ENCODE measurements at regions not wholly inside any gene's neighbourhood (a gene's known extent, or its start where the extent isn't known, plus 50 kb on each side); places are given as distances from the start of the nearest gene placed in this dataset.

DNA sequence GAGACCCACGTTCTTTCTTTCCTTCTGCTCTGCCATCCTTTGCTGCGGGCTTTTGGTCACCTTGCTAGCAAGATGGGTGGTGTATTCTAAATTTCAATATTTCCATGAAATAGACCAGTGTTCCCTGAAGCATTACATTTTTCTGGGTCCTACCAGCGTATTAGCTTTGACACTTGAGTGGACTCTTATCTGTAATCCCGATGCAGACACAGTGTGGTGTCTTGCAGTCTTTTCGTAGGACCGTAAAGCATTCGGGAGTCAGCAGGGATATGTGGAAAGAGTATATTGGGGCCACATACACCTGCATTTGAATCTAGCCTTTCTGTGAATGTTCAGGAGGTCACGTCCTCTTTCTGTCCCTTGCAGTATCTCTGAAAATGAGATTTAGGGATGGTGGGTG is 124.7 kb upstream of the CPEB4 start:
- no peak for DNase-seq (ENCODE audit: low spot score)

DNA sequence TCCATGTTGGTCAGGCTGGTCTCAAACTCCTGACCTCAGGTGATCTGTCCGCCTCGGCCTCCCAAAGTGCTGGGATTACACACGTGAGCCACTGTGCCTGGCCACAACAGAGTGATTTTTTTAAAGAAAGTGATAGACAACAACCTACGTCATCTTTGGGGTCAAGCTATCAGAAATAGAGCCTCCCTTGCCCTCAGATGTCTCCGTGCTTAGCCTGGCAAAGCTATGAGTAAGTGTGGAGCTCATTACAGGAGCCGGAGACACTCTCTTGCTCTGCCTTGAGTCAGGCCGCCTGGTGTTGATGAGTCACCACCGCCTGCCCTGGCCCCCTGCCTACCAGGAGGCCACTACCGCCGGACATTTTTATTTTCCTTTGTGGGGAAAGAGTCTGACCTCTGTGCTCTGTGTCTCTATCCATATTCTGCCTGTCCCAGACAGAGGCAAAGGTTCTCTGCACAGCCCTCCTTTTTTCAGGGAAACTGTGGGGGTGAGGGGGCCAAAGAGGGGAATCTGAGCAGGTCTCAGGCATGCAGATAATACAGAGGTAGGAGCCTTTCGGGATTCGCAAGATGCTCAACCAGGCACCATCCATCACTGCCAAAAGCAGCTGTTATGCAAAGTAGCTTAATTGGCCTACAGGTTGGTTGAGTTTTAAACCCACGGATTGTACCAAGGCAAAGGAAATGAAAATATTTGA is 123.7 kb upstream of the CPEB4 start:
- peak; percentile 89 for DNase-seq (ENCODE audit: low spot score)

DNA sequence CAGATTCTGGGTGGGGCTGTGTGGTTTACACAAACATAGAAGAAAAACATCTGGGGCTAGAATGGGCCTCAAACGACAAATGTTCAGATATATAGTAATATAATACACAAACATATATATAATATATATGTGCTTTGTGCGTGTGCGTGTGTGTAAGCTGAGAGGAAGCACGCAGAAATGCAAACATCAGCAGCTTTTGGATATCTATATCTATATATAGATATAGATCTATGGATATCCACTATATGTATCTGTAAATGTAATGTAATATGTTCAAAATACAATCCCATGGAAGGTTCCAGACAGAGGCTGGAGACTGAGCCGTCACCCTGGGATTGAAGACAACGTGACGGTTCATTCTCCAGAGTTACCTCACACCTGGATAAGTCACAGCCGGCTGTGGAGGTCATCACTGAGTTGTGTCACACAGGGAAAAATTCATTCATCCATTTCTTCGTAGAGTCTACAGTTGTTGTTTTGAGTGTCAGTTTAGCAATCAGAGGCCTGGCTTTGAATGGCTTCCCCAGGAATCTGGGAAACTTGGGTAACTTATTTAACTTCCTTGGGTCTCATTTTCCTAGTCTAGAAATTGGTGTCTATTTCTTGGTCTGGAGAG is 123.0 kb upstream of the CPEB4 start:
- no peak for DNase-seq (ENCODE audit: low spot score)

DNA sequence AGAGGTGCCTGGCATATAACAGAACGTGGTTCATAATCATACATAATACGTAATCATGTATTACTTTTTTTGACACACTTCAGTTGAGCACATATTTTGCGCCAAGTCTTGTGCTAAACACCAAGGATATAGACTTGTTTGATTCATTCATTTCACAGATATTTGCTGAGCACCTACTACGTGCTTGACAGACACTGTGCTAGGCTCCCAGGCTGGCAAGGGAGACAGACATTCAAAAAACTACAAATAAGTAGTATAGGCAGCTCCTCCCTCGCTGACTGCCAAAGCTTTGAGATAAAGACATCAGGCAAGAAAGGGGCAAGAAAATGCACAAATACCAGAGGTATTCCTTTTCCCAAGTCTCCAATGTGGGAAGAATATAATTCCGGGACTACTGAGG is 122.5 kb upstream of the CPEB4 start:
- no peak for DNase-seq (ENCODE audit: low spot score)

DNA sequence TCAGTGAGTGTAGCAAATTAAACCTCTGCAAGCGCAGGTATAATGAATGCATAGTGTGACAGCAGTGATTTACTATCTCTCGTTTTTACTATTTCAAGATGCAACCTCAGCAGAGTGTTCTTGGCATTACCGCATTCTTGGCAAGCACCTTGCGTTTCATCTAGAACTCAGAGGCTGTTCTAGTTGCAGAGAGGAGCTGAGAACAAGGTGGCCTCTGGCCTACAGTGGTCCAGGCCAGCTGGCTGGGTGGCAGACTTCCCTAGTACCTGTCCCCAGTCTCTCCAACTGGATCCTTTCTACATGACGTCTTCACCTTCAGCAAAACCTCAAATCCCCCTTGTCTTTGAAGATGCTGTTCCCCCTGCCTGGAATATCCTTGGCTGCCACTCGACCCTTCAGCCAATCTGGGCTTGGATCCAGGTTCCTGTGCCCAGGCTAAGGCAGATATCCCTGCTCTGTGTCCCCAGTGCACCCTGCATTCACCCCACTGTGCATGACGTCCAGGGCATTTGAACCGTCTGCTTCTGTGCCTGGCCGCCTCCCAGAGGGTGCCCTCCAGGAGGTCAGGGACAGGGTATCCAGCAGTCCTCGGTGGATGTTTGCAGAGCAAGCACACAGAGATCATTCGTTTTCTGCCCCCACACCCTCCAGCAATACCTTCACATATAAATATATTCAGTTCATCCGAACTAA is 120.4 kb upstream of the CPEB4 start:
- DNase-seq (ENCODE audit: low spot score) = no peak

DNA sequence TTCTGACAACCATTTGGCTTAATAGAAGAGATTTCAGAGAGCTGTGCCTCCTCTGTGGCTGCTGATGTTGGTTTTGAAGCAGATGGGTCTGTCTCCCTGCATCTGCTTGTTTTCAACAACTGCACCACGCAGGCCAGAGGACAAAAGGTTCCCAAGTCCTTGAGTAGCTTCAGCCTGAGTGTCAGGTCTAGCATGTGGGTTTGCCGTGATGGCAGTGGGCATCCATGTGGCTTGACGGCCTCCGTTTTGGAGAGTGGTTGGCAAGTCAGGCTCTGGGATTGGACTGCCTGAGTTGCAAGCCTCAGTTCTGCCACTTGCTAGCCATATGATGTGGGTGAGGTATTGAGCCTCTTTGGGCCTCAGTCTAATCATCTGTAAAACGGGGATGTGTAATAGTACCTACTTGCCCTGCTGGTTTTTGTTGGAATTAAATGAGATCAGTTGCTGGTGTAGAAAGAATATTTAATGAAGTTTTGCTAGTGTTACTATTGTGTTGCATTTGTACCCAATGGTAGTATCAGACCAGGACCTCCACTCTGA is 119.8 kb upstream of the CPEB4 start:
- no peak for DNase-seq (ENCODE audit: low spot score)

DNA sequence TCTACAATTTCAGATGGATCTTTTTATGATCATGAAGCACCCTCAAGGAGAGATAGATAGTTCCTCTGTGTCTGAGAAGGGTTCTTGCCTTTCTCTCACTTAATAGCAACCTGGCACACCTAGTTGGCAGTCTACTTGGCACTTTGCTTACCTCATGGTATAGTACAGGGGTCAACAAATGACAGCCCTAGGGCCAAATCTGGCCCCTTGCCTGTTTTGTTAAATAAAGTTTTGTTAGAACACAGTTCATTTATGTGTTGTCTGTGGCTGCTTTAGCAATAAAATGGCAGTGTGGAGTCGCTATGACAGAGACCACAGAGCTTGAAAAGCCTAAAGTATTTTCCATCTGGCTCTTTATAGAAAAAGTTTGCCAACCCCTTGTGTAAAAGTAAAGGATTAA is 119.3 kb upstream of the CPEB4 start:
- DNase-seq (ENCODE audit: low spot score) = no peak

DNA sequence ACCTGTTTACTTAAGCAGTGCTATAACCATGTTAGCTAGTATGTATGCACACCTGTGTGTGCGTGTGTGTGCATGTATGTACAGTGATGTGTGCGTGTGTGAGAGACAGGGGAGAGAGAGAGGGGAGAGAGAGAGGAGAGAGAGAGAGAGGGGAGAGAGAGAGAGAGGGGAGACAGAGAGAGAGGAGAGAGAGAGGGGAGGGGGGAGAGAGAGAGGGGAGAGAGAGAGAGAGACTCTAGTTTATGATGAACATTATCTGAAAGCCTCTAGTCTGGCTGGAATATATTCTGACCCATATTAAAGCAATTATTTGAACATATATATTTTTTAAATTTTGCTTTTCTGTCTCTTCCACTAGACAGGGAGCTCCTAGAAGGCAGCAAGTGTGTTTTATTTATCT is 117.5 kb upstream of the CPEB4 start:
- no peak for DNase-seq (ENCODE audit: low spot score)

DNA sequence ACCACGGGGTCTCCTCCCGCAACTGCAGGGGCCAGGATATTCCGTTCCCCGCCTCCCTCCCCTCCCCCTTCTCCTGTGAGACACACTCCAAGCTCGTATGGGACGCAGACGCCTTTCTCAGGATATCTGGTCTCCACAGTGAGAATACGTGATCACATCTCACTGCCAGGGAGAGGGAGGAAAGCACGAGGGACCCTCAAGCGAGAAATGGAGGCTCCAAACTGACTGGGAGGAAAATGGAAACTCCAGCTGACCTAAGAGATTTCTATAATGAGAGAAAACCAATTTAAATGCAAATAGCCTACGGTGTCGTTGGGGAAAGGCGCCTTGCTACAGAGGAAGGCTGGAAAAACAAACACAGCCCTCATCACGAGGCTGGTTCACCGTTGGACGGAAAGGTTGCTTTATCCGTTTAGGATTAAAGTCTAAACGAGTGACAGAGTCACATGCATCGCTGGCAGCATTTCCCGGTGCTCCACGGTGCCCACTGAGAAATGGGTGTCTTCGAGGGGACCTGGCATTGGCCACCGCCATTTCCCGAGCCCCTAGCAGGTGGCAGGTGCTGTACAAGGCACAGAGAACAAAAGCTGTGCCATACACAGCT is 116.9 kb upstream of the CPEB4 start:
- DNase-seq (ENCODE audit: low spot score) = peak; percentile 53

DNA sequence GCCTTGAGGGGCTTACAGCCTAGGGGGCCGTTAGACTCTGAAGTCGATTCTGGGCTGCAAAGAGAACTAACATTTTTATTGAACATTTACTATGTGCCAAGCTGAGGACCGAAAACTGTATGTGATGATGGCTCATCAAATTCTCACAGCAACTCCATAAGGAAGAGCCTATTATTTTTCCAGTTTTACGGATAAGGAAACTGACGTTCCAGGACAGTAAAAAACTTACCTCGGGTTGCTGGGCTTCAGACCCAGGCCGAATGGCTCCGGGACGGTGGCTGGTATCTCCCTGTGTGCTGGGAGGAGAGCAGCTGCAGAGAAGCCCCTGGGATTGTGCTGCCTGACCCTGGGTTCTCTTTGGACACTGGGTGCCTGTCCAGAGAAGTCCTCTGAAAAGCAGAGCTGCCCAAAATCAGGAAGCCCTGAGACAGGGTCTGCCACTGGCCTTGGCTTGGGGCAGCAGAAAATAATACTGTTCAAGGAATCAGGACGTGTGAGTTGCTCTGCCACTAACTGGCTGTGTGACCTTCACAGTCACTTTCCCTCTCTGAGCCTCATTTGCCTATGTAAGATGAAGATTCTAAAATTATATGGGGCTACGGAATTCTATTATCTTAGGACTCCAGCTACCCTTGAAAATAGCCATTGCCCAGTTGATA is 116.3 kb upstream of the CPEB4 start:
- no peak for DNase-seq (ENCODE audit: low spot score)

DNA sequence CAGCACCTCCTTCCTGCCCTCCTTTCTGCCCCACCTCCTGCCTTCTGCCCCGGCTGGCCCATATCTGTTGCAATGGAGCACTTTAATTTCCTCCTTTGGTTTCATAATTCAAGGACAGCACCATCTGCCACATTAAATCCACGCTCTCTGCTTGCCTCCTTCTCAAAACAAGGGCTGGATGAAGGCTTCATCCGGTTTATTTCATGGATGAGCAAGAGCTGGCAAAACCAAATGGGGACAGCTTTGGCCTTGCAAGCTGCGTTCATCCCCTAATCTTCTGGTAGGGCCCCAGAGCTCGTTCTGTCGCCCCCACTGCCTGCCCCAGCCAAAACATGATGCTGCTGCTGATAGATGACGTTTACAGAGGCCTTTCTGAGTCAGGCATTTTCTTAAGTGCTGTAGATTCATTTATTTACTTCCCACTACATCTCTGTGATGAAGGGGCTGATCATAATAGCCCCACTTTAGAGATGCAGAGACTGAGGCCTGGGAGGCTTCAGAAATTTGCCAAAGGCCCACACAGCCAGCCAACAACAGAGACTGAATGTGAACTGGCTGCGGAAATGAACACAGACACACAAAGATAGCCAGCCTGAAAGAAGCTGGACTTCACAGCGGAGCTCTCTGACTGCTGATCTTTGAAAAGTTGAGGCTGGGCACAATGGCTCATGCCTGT is 115.6 kb upstream of the CPEB4 start:
- DNase-seq (ENCODE audit: low spot score) = no peak

DNA sequence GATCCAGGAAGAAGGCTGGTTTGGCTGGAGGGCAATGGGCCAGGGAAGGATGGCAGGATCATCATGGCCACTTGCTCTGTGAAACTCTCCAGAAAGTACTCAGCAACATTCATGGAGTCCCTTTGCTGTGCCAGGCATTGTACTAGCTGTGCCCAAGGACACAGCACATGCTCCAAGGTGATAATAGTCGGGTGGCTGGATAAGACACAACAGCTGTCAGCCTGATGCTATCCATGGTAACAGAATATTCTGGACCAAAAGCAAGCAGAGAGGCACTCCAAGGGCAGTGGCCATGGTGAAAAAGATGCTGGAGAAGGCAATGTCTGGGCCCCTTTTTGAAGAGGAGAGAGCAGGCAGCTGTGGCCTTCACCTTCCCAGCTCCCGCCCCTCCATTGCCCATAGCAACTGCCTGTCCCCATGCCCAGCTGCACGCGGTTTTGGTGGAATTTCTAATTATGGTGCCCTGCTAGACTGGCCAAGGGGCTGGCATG is 113.8 kb upstream of the CPEB4 start:
- DNase-seq (ENCODE audit: low spot score) = no peak

DNA sequence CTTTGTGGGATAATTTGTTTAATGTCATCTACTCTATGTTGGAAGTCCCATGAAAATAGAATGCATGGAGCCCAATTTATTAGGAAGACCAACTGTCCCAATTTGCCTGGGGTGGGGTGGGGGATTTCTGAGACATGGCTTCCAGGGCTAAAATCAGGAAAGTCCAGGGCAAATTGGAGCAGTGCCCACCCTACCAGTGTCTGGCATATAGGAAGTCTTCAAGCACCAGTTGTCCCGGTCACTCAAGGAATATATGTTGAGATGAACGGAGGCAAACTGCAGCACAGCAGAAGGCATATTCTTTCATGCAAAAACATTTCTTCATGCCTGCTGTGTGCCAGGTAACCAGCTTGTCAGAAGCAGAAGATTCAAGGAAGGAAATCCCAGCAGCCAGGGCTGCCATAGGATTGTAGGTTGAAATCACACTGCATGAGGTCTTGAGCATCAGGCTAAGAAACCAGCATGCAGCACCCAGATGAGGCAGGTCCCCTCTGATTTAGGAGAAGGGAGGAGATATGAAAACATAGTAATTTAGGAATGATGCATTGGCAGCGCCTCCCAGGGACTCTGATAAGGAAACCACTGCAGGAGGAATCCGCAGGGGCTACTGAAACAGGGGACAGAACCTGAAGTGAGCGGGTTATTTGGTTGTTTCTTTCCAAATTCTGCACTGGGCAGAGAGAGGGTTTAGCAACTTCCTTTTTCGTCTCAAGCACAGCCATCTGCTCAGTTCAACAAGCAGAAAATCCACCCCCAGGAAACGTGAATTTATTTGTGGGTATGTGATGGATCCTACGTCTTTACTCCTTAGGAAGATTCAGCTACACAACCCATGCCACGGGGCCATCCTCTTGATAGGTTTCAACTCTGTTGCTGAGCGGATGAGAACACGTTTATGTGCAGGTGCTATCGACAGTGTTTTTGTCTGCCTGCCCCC is 112.6 kb upstream of the CPEB4 start:
- no peak for DNase-seq (ENCODE audit: low spot score)

DNA sequence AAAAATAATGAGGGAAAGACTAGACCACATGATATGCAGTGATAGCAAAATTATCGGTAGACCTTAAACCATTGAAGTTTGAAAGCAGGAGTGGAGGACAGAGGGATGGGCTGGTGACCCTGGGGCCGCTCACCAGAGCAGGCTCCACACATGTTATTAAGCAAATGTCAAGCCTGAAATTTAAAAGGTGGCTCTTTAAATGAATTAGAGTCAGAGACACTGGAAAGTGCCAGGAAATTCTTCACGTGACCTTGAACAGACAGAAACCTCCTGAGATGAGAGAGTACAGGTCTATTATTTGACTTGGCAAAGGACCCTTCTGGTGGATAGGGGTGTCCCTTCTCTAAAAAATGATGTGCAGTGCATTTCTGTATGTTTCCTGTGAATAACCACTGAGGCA is 111.0 kb upstream of the CPEB4 start:
- no peak for DNase-seq (ENCODE audit: low spot score)

DNA sequence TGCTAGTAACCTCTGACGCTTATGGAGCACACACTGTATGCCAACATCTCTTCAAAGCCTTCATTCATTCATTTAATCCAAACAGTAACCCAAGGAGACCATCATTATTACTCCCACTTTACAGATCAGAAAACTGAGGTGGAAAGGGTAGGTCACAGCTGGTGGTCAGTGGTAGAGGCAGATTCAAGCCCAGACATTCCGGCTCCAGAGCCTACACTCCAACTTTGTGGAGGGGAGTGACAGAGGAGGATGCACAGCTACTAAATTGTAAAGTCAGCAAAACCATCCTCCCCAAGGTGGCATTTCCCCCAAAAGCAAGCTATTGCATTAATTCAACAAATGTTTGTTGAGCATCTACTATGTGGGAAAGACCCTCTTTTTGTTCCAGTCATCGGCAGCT is 110.5 kb upstream of the CPEB4 start:
- no peak for DNase-seq (ENCODE audit: low spot score)

DNA sequence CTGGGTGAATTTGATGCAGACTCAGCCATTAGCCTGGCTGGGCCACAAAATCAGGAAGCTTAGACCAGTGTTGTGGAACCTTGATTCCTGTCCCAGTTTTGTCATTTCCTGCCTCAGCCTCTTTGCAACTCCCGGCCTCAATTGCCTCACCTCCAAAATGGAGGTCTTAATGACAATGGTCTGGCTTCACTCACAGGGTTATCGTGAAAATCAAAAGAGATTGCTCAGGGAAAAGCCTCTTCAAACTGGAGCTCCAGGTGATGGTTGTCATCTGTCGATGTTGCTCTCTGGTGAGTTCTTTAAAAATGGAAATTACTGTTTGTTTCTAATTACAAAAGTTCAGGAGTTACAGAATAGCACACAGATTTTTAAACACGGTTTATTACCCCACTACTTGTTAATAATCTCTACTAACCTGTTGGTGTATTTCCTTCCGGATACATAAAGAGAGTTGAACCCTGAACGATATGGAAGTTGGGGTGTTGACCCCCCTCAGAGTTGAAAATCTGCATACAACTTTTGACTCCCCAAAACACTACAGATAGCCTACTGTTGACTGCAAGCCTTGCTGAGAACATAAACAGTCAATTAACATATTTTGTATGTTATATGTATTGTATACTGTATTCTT is 109.9 kb upstream of the CPEB4 start:
- DNase-seq (ENCODE audit: low spot score) = no peak

DNA sequence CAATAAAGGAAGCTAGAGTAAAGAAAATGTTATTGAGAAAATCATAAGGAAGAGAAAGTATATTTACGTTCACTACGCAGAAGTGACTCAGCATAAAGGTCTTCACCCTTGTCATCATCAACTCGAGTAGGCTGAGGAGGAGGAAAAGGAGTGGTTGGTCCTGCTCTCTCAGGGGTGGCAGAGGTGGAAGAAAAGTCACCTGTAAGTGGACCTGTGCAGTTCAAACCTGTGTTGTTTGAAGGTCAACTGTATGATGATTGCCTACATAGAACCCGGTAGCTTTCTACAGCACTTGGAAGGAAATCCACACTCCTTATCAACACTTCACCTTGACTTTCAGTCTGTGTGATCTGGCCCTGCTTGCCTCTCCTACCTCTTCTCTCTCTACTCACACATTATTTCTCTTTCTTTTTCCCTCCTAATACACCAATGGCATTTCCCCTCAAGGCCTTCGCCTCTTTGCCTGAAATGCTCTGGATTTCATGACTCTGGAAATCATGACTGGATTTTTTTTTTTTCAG is 109.3 kb upstream of the CPEB4 start:
- peak; percentile 46 for DNase-seq (ENCODE audit: low spot score)

DNA sequence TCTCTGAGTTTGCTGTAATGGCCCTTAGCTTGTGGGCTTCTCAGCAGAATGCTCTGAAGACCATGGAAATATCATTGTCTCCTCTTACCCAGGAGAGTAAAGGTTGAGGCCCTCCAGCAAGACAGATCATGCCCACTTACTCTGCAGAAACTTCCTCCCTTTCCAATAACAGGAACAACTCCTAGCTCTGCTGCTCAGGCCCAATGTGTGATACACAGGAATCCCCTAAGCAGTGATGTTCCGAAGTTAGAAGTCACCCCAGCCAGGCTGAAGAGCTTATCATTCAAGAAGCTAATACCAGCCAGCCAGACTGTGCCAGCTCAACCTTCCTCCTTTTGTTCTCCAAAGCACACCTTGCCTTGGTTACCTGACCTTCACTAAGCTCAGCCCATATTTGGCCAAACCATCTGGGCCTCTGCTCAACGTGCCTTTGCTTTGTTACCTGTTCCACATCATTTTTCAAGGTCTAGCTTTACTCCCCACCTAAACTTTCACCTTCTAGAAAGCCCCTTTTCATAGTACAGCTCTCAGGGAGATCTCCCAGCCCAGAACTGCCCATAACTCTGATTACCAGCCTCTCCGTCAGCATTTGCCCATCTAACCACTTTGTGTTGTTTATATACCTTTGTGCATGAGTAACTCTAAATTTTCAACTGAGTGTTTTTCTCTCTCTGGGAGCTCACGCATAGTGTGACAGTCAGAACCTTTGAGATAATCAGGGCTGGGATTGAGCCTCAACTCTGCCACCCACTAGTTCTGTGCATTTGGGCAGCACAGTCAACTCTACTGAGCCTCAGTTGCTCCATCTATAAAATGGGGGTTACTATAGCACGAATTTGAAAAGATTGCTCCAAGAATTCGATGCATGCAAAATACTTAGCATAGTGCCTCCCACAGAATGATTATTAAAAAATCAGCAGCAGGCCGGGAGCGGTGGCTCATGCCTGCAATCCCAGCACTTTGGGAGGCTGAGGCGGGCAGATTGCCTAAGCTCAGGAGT is 107.6 kb upstream of the CPEB4 start:
- DNase-seq (ENCODE audit: low spot score) = no peak

All from mucosa of gallbladder (tissue), 1 donor.